GM23338 (cell line): ENCODE measurements at regions not wholly inside any gene's neighbourhood (a gene's known extent, or its start where the extent isn't known, plus 50 kb on each side); places are given as distances from the start of the nearest gene placed in this dataset.

Experiments
- CREB1 ChIP-seq: fragments of 250-450 bp; sonication (Bioruptor Pico); IDR thresholded peaks from 2 replicates; pipeline ENCODE4 v1.5.0; 2020; ENCODE audit warnings: low read depth, mild to moderate bottlenecking, moderate library complexity
- CTCF ChIP-seq, 2 experiments: fragments of 200-600 bp in 1 of 2; sonication (generic) in 1 of 2; conservative IDR thresholded peaks; 2 replicates each; pipeline versions ENCODE4 v1.5.1 to v1.6.1; 2016 to 2017; ENCODE audit warnings: antibody characterized with exemption in 2 of 2, low read depth in 2 of 2, mild to moderate bottlenecking in 2 of 2, moderate library complexity in 1 of 2
- EZH2 ChIP-seq: fragments of 200-600 bp; sonication (generic); IDR thresholded peaks from one replicate; pipeline ENCODE4 v1.8.0; 2017; ENCODE audit warnings: antibody characterized with exemption, mild to moderate bottlenecking, low read depth; ENCODE audit not compliant: unreplicated experiment
- EZH2phosphoT487 ChIP-seq: fragments of 200-600 bp; sonication (generic); IDR thresholded peaks from one replicate; pipeline ENCODE4 v1.8.1; 2018; ENCODE audit warnings: antibody characterized with exemption; ENCODE audit not compliant: unreplicated experiment
- POLR2AphosphoS5 ChIP-seq: IDR thresholded peaks from 2 replicates; pipeline ENCODE4 v1.6.1; 2016; ENCODE audit warnings: antibody characterized with exemption, low read depth
- REST ChIP-seq: IDR thresholded peaks from one replicate; pipeline ENCODE4 v1.6.1; 2018; ENCODE audit warnings: antibody characterized with exemption; ENCODE audit not compliant: unreplicated experiment
- STAT1 ChIP-seq: IDR thresholded peaks from one replicate; pipeline ENCODE4 v1.6.1; 2016; ENCODE audit warnings: antibody characterized with exemption; ENCODE audit not compliant: unreplicated experiment
- ZNF114 ChIP-seq: fragments of 250-450 bp; sonication (Bioruptor Pico); IDR thresholded peaks from 2 replicates; pipeline ENCODE4 v1.5.0; 2020; ENCODE audit warnings: mild to moderate bottlenecking, moderate library complexity
- ZNF331 ChIP-seq: fragments of 250-450 bp; sonication (Bioruptor Pico); IDR thresholded peaks from 2 replicates; pipeline ENCODE4 v1.5.0; 2020; ENCODE audit warnings: low read depth, mild to moderate bottlenecking, moderate library complexity

DNA sequence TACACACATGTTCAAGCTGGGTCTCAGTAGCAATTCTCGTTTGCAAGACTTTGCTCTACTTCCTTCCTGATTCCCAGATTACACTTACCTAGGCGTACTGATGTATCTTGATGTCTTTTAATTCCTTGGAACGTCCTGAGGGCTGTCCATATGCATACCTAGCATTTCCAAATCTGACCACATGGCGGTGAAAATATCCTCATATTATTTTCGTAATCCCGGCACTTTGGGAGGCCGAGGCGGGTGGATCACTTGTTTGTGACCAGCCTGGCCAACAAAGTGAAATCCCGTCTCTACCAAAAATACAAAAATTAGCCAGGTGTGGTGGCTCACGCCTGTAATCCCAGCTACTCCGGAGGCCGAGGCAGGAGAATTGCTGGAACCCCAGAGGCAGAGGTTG, 1786.3 kb upstream of the TENM3 start:
- TF ChIP-seq CTCF (conservative IDR thresholded peaks at IDR 0.05; ENCODE audit: low read depth in 2 of 2) (peak; percentile 36 to 57), ZNF114 (no peak), EZH2phosphoT487 (no peak), EZH2 (no peak), POLR2AphosphoS5 (no peak), CREB1 (CRISPR knock-in tag) (no peak), REST (no peak), ZNF331 (CRISPR knock-in tag) (no peak), STAT1 (no peak)
